Colon (tissue), 2 donors: ENCODE measurements at regions not wholly inside any gene's neighbourhood (a gene's known extent, or its start where the extent isn't known, plus 50 kb on each side); places are given as distances from the start of the nearest gene placed in this dataset.
"Not testable (repeated sequence)": the region's sequence is repeated elsewhere in the genome, so short reads cannot be mapped to it uniquely, and the experiment has no call there.

Experiments
- FAIRE-seq: peaks from 2 replicates; lab custom pipeline; 2012; peaks lifted over from hg19 to GRCh38; lab: Jason Lieb, UNC
- donor health status: control.
- donor health status: control.

DNA sequence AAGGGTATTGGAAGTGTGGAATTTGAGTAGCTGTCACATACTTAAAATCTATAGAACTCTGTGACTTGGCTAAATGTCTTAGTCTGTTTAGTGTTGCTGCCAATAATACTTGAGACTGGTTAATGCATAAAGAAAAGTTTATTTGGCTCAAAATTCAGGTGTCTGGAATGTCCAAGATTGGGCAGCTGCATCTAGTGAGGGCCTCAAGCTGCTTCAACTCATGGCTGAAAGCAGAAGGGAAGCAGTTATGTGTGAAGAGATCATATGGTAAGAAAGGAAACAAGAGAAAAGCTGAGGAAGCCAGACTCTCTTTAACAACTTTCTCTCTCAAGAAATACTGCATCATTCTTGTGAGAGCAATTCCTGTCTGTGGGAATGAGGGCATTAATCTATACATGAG lies 1043.3 kb upstream of the CDH6 start:
- no peak for FAIRE-seq

DNA sequence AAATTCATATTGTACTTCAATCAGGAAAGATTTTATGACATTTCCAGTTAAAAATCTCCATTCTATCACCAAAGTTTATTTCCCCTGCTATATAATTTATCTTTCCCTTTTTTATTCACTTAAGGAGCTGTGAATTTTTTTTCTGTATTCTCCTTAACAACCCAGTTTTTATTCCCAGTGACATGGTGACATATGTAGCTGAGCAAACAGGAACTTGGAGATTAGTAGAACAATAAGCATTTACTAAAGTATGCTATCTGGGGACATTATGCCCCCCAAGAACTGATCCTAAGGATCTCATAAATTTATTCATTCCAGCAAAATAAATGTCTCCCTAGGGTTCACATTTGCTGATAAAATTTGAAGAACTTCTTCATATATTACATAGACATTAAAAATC lies 1044.0 kb upstream of the CDH6 start:
- FAIRE-seq, result no peak

DNA sequence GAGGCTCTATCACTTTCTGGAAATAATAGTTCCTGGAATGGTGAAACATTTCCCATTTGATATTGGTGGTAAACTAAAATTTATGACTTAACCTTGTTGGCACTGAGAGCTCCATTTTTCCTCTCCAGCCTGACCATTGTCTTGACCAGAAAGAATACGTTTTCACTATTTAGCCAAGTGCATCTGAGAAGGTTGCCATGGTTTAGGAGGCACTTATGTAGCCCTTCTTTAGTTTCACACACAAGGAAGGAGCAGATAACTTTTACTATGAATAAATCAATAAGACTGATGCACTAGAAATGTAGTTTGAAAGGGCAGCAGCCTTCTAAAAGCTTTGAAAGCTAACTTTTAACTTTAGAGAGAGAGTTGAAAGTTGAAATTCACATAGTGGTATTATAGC lies 1045.5 kb upstream of the CDH6 start:
- no peak for FAIRE-seq

DNA sequence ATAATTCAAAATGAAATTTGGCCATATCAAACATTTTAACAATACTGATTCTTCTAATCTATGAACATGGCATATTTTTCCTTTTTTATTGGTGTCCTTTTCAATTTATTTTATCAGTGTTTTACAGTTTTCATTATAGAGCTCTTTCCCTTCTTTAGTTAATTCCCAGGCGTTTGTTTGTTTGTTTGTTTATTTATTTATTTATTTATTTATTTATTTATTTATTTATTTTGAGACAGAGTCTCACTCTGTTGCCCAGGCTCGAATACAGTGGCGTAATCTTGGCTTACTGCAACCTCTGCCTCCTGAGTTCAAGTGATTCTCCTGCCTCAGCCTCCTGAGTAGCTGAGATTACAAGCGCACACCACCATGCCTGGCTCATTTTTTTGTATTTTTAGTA lies 1049.4 kb upstream of the CDH6 start:
- FAIRE-seq, result not testable (repeated sequence)

DNA sequence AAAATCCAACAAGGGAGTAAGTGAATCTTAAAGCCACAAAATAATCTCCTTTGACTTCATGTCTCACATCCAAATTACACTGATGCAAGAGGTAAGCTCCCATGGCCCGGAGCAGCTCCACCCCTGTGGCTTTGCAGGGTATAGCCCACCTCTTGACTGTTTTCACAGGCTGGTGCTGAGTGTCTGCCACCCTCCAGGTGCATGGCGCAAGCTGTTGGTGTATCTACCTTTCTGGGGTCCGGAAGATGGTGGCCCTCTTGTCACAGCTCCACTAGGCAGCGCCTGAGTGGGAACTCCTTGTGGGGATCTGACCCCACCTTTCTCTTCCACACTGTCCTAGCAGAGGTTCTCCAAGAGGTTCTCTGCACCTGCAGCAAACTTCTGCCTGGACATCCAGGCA lies 1051.1 kb upstream of the CDH6 start:
- FAIRE-seq, result no peak

DNA sequence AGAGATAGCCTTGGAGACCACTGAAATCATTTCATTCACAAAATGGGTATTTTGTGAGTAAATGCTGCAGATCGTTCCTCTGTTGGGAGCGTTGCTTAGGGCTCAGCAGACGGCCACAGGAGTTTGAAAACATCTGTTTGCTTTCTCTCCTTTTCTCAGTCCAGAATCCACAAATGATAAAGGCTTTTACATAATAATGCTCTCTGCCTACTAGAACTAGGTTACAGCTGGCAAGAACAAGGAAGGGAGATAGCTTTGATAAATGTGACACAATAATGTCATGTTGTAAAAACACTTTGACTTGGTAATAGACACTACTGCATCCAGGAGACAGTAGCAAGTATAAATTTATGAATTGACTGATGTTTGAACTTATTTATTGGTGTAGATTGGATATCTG lies 1072.4 kb upstream of the CDH6 start:
- no peak for FAIRE-seq

DNA sequence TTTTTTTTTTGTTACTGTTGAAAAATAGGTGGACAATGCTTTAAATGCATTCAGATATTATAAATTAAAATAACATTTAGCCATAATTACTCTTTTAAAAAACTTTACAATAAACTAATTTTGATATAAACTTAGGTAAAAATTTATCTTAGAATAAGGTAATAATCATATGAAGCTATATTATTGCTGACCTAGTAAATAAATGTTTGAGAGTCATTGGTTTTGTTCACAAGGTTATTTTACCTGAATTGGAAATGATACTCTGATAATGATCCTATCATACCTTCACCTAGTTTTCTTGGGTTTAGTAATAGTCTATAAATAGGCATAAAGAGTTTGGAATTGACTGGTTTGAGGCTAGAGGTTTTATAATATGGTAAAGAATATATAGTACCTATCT lies 1076.4 kb upstream of the CDH6 start:
- no peak for FAIRE-seq

DNA sequence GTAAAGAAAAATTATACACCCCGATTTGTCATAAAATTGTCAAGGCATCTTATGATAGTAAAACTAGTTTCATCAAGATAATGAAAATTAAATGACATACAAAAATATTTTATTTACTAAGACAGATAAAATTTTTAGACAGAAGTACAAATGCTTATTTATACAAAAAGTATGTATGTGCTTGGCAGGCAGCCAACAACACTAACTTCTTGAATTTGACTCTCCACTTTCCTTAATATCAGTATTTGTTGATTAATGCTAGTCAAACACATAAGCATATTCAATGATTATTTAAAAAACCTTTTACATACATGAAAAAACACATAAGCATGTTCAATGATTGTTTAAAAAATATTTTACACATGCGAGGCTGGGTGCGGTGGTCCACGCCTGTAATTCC lies 1079.9 kb upstream of the CDH6 start:
- FAIRE-seq, result no peak

DNA sequence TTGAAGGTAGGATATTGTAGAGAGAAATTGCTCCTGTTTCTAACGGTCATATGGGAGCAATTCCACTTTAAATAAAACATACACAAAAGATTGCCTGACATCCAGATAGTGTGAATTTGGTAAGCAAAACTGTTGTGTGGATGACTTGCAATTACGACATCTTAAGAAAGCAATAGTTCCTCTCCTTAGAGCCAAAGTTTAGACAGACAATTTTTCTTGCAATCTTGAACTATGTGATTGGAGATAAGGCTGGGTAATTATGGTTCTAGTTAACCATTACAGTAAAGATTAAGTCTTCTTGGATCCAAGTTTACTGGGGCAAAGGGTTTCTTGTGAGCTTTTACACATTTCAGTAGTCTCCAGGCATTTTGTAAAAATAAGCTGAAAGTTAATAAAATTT lies 1080.6 kb upstream of the CDH6 start:
- no peak for FAIRE-seq

DNA sequence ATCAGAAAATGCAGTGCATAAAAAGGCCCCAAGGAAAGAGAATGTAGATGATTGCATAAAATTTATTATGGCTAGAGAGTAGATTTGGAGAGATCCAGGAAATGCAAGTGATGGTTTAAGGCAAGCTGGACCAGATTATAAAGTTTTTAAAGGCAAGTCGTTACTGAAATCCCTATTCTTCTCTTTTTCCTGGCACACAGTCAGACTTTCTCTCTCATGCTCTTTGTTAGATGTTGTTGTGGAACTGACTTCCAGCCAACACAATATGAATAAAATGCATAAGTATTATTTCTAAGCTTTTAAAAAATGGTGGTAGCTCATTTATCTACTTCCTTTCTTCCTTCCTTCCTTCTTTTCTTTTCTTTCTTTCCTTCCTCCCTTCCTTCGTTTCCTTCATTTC lies 1085.4 kb upstream of the CDH6 start:
- FAIRE-seq, result no peak

DNA sequence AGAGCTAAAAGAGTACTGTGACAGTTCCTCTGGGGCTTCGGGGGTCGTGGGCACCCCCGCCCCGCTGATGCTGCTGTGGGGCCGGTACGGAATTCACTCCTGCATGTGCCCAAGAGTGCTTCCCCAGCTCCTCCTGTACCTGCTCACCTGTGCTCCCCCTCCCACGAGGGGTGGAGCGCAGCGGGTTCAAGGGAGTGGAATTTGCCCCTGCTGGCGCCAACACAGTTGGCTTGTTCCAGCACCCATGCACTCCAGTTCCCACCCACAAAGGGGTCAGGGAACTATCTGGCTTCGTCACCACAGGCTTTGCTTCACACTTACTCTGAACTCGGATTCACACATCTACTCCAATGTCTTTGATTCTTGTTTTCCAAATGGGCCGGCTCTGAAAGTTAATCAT lies 1086.9 kb upstream of the CDH6 start:
- FAIRE-seq, result no peak

DNA sequence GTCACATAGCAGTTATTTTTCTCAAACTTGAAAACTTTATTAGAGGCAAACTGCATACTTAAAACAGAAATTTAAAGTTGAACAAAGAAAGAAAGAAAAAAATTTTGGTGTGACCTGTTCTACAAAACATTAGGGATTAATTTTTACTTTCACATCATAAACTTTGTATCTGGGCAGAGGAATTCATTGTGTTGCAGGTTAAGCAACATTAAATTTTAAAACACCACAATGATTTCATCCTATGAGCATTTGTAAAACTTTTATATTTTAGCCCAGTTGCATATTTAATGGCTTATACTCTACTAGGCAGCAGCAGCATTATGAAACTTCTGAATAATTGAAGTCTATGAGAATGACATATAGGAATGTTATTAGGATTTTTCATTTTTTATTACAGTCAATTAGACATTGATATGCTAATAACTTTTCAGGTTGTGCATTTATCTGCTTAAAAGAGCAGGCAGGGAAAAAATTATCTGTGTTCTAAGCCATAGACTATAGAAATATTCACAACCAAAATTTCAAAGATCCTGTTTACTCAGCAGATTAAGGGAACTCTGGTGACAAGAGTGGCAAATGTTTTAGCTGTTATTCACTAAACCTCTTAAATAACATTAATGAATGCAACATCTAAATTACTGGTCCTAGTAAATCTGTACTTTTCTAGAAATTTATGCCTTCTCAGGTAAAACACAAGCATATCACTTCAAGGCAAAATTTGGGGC lies 1088.5 kb upstream of the CDH6 start:
- no peak for FAIRE-seq

DNA sequence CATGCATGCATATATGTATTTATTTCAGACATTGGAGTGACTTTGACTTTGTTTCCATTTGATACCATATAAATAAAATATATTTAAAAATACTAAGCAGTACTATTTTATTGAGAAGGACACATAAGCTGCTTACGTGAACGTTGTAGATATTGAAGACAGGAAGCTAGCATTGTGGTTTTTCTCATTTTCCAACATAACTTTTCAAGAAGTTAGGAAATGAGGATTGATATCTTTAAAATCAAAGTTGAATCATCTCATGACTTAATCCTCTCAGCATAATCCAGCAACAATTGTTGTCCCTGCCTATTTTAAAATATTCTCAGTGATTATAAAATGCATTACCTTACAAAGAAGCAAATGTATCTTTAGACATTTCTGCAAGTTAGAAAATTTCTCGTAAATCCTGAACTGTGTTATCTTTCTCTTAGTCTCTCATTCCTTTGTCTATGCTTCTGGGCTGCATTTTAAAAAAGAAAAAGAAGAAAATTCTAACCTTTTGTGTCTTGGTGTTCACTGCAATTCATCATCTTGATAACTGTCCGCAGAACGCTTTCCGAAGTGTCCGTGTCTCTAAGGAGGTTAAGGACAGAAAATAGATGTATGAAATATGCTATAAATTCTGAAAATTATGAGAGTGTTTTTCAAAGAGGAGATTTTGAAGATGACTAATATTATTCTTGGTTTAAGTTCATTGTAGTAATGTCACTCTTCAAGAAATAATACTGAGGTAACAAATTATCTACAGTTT lies 1089.9 kb upstream of the CDH6 start:
- FAIRE-seq, result no peak

DNA sequence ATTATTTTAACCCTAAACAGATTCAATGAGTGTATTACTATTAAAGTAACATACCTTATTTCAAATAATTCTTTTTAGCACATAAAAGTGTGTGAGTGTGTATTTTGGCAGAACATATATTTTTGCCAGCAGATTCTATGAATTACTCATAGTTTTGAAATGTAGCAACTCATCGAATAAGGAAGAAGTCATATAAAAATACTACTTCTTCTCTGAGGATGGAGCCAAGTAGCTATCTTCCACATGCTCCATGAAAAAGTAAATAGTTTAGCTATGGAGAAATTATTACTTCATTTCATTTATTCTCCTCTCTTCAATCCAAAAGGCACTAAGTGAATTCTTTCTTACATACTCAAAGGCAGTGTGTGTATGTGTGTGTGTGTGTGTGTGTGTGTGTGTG lies 1090.4 kb upstream of the CDH6 start:
- FAIRE-seq, result no peak

DNA sequence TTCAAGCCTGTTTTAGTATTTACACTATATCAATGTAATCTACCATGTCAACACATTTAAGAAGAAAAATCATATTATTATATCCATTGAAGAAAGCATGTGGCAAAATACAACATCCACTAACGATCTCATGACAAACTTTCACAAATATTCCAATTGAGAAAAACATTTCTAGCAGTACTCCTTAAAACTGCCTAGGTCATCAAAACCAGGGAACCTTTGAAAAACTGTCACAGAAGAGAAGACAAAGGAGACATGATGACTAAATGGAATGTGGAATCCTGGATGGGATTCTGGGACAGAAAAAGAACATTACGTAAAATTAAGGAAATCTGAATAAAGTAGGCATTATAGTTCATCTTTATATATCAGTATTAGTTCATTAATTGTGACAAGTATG lies 1091.3 kb upstream of the CDH6 start:
- FAIRE-seq, result no peak

DNA sequence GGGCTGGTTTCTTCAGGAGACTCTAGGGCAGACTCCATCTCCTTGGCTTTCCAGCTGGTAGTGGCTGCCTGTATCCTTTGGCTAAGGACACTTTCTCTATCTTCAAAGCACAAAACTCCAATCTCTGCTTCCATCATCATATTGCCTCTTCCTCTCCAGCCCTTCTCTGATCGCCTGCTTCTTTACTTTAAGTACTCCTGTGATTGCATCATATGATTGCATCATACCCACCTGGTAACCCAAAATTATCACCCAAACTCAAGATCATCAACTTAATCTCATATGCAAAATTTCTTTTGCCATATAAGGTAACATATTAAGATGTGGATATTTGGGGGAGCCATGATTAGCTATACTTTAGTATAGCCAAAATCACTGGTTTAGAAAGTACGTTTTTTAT lies 1092.6 kb upstream of the CDH6 start:
- no peak for FAIRE-seq

DNA sequence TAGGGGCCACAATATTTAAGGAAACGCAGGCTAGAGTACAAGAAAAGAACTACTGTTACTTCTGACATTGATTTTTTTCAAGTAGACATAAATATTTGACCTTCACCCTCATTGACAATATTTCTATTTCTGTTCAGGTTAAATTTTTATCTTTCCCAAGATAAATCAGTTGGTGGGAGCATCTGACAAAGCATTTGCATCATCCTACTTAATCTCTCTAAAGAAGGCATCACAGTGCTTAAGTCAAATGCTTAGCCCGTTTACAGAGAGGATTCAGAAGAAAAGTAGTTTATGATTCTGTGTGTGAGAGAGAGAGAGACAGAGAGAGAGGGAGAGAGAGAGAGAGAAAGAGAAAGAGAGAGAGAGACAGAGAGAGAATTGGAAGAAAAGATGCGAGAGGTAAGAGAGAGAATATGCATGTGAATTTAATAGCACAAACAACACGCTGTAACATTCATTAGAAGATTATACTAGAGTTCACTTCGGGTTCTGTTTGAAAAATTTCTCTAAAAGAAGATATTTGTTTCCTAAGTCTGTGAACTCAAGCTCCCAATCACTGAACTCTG lies 1093.3 kb upstream of the CDH6 start:
- FAIRE-seq, result no peak

DNA sequence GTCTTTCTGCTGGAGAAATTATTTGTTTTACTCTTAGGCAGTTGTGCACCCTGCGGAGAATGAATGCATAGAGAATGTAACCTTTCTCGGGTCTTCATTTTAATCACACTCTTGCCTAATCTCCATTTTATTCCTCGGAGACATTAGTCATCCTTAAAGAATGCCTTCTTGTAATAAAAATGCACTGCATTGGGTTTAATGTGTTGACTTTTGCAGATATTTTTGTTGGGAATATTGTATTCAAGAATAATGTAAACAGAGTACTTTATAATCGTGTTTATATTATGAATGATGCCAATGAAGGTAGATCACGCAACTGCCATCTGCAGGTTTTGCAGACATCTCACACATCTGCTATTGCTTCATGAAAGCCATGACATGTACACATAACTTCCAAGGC lies 1093.9 kb upstream of the CDH6 start:
- FAIRE-seq, result no peak

DNA sequence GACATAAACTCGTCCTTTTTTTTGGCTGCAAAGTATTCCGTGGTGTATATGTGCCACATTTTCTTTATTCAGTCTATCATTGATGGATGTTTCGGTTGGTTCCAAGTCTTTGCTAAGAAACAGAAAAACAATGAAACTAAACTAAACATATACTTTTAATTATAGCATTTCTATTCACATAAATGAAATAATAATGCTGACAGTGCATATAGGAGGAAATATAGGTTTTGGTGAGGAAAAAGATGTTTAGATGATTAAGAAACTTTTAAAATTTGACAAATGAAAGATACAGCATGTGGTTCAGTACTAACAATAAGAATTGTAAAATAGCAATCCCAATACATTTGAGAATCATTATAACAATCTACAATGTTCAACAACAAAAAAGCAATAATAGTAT lies 1094.5 kb upstream of the CDH6 start:
- FAIRE-seq, result no peak

DNA sequence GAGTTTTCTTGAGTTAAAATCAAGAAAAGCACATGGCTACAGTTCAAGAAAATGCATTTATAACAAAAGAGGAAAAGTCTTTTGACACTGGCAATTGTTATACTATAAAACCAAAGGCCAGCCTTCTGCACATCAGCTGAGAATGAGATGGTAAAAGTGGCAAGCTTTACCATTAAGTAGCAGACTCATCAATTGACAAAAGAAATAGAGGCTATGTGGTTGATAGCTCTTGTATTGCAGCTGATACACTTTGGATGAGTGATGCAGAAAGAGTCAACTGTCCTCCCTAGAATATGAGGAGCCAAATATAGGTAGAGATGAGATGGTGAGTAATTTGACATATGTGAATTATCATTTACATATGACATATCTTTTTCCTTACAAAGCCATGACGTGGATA lies 1100.9 kb upstream of the CDH6 start:
- FAIRE-seq, result no peak

DNA sequence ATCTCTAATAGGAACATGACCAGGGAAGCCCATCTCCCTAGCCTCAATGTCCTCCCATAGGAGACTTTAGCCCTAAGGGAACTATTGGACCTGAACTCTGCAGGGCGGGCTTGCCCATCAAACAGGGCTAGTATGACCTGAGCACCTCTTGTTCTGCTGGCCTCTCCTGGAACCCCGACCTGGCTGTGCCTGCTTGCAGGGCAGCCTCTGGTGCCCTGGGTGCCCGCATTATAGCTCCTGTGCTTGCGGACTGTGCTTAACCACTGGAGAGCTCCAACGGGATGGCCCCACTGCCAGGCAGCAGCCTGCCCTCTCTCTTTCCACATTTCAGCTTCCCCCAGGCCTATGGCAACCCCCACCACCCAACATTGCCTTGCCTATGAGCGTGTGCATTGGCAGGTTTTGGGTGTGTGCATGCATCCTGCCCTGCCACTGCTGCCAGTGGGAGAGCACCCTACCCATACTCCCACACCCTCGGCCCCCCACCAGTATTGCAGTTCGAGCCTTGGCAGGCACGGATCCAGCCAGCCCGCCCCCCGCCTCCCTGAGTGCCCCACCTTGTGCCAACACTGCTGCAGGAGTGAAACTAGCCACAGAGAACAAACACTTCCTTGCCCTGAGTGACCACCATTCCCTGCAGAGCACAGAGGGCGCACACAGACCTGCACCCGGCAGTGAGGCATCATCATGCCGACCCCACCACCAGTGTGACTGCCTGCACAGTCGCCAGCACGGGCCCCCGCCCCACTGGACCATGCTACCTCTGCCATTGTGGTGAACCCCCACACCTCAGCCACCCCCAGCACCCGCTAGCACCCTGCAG lies 1123.8 kb upstream of the CDH6 start:
- no peak for FAIRE-seq

DNA sequence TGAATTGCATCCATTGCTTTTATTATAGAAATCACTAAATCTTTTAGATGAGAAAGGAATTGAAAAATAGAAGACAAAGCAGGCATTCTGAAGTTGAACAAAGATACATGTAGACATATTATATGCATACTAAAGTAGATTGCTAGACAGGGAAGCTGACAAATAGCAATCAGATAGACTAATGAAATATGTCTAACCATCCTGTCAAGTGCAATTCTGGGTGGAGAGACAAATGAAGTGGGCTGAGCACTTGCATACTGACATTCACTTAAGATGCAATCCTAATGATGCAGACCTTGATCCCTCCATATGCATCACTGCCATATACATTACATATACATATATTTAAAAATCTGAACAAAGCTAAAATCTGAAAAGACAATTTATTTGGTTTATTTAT lies 1130.0 kb upstream of the CDH6 start:
- FAIRE-seq, result no peak

DNA sequence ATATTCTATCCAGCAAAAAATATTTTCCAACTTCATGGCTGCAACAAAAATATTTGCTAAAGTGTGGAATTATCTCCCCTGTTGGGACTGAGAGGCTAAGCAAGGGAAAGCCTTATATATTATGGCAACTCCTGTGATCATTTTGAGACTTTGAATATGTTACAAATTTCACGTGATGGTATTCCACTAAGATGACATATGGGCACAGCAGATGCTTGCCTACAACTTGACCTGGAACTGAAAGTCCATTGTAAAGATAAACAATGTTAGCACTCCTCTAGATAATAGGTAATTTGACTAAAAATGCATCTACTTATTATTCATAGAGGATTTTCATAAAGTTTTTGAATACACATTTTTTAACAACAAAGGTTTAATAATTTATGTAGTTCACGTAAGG lies 1141.5 kb upstream of the CDH6 start:
- no peak for FAIRE-seq
